ENCODE measurements at regions not wholly inside any gene's neighbourhood (a gene's known extent, or its start where the extent isn't known, plus 50 kb on each side); places are given as distances from the start of the nearest gene placed in this dataset.
"Not testable (repeated sequence)": the region's sequence is repeated elsewhere in the genome, so short reads cannot be mapped to it uniquely, and the experiment has no call there.

- no peaks in the 10 kb centered on the region for H3K4me1 ChIP-seq (ENCODE audit: control insufficient read depth in 1 of 2, low read depth in 2 of 2)
- H3K27me3 ChIP-seq (replicated peaks; ENCODE audit: insufficient read depth): no peaks in the 10 kb centered on the region
- no peak for ATAC-seq (ENCODE audit: insufficient number of reproducible peaks, low FRiP score, low read depth)
- no peak overlapping the region for H3K4me3 ChIP-seq
- DNase-seq (ENCODE audit: low spot score): no peak
- H3K27ac ChIP-seq: no peak overlapping the region
- TF ChIP-seq CTCF (IDR thresholded peaks at IDR 0.05): no peak
- no peaks in the 10 kb centered on the region for H3K36me3 ChIP-seq
- no peaks in the 10 kb centered on the region for H3K9me3 ChIP-seq
Observed at GRCh38 chr1:198417039-198417438, 123.4 kb downstream of the ATP6V1G3 start.

GRCh38 chr1:198416296-198416695 lies 124.2 kb downstream of the ATP6V1G3 start:
- DNase-seq (ENCODE audit: low spot score) (no peak), ATAC-seq (ENCODE audit: insufficient number of reproducible peaks, low FRiP score, low read depth) (no peak)
- no peaks in the 10 kb centered on the region for H3K27me3 ChIP-seq (replicated peaks; ENCODE audit: insufficient read depth)
- H3K4me1 ChIP-seq (ENCODE audit: control insufficient read depth in 1 of 2, low read depth in 2 of 2): no peaks in the 10 kb centered on the region
- no peak for TF ChIP-seq CTCF (IDR thresholded peaks at IDR 0.05)
- H3K4me3 ChIP-seq: no peak overlapping the region
- no peaks in the 10 kb centered on the region for H3K9me3 ChIP-seq
- no peaks in the 10 kb centered on the region for H3K36me3 ChIP-seq
- no peak overlapping the region for H3K27ac ChIP-seq

GRCh38 chr1:198411240-198411639 lies 129.2 kb downstream of the ATP6V1G3 start:
- H3K9me3 ChIP-seq: no peaks in the 10 kb centered on the region
- no peak for TF ChIP-seq CTCF (IDR thresholded peaks at IDR 0.05)
- DNase-seq (ENCODE audit: low spot score) (no peak), ATAC-seq (ENCODE audit: insufficient number of reproducible peaks, low FRiP score, low read depth) (no peak)
- H3K27me3 ChIP-seq (replicated peaks; ENCODE audit: insufficient read depth): no peaks in the 10 kb centered on the region
- H3K4me3 ChIP-seq: no peak overlapping the region
- no peaks in the 10 kb centered on the region for H3K4me1 ChIP-seq (ENCODE audit: control insufficient read depth in 1 of 2, low read depth in 2 of 2)
- no peak overlapping the region for H3K27ac ChIP-seq
- no peaks in the 10 kb centered on the region for H3K36me3 ChIP-seq

- H3K27ac ChIP-seq: no peak overlapping the region
- H3K9me3 ChIP-seq: no peaks in the 10 kb centered on the region
- H3K27me3 ChIP-seq (replicated peaks; ENCODE audit: insufficient read depth): no peaks in the 10 kb centered on the region
- H3K4me3 ChIP-seq: no peak overlapping the region
- H3K4me1 ChIP-seq (ENCODE audit: control insufficient read depth in 1 of 2, low read depth in 2 of 2): no peaks in the 10 kb centered on the region
- no peak for TF ChIP-seq CTCF (IDR thresholded peaks at IDR 0.05)
- no peak for ATAC-seq (ENCODE audit: insufficient number of reproducible peaks, low FRiP score, low read depth)
- no peak for DNase-seq (ENCODE audit: low spot score)
- no peaks in the 10 kb centered on the region for H3K36me3 ChIP-seq
Observed at GRCh38 chr1:198408716-198409115, 131.8 kb downstream of the ATP6V1G3 start.

GRCh38 chr1:198404632-198405031 lies 135.8 kb downstream of the ATP6V1G3 start:
- not testable (repeated sequence) for H3K9me3 ChIP-seq; ATAC-seq (ENCODE audit: insufficient number of reproducible peaks, low FRiP score, low read depth); H3K36me3 ChIP-seq; H3K4me1 ChIP-seq (ENCODE audit: control insufficient read depth in 1 of 2, low read depth in 2 of 2); H3K27me3 ChIP-seq (replicated peaks; ENCODE audit: insufficient read depth); DNase-seq (ENCODE audit: low spot score); H3K4me3 ChIP-seq; H3K27ac ChIP-seq

- Histone ChIP-seq H3K4me1 (ENCODE audit: control insufficient read depth in 1 of 2, low read depth in 2 of 2) (no peaks in the 10 kb centered on the region), H3K4me3 (no peak overlapping the region), H3K27ac (no peak overlapping the region), H3K27me3 (replicated peaks; ENCODE audit: insufficient read depth) (no peaks in the 10 kb centered on the region), H3K9me3 (no peaks in the 10 kb centered on the region), H3K36me3 (no peaks in the 10 kb centered on the region)
- DNase-seq (ENCODE audit: low spot score) (no peak), ATAC-seq (ENCODE audit: insufficient number of reproducible peaks, low FRiP score, low read depth) (no peak)
- TF ChIP-seq CTCF (IDR thresholded peaks at IDR 0.05): no peak
Observed at GRCh38 chr1:198400063-198400462, 140.4 kb downstream of the ATP6V1G3 start.

All from thoracic aorta (tissue), 2 donors.